LHCN-M2 (cell line): ENCODE measurements at regions not wholly inside any gene's neighbourhood (a gene's known extent, or its start where the extent isn't known, plus 50 kb on each side); places are given as distances from the start of the nearest gene placed in this dataset.

Source experiments
- DNase-seq: peaks from one replicate; pipeline ENCODE4 v3.0.0-alpha.2; 2012; ENCODE audit warnings: low read depth

DNA sequence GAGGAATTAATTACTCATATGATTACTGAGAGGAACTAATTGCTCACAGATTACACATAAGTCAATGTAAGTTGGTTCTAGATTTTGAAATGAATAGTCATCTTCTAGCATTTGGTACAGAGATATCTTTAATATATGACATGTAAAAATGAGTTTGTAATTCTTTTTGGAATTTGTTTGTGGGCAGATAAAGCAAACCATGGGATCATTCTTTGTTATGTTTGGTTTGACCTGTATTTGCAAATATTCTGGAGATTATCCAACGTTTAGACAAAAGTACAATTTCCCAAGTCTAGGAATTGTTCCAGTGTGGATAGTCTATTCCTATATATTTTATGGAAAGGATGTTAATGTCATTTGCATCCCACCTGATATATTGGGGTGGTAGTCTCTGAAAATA is 309.6 kb upstream of the EDNRB start:
- no peak for DNase-seq

DNA sequence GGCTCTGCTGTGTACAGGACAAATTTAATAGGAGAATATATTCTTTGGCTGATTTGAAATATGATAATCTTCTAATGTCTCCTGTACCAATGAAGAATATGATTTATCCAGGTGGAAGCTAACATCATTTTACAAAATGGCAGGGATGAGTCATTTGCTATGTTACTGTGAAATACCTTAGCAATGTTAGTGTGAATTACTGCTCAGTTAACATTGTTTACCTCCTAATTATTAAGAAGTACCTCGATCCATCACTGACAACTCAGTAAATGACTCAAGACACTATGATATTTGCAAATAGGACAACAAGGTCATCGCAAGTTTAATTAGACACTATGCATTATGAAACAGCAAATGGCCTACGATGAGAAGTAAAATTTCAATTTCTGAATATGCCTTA is 309.1 kb upstream of the EDNRB start:
- DNase-seq, result no peak

DNA sequence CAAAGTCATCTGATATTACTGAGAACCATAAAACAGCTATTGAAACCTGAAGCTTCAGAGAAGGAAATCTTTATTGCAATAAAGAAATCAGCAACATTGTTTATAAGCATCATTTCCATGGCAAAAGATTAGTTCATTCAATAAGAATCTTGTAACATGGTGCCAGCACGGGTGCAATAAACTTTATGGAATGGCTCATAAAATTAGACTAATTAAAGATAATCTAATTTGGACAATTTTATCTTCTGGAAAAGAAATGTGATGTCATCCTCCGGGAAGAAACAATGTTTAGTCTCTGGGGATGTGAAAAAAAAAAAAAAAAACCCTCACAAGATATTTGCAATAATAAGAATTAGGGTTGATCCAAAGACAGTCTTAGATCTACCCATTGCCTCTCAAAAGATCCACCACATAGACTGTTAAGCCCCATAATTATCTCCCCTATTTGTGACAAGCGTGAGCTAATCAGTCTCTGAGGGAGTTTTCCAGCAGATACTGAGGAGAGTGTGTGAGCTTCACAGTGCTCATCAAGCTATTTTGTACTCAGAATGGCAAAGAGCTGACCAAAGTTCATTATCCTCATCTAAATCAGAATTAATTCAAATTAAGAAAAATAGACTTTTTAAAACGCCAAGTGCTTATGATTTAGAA is 297.0 kb upstream of the EDNRB start:
- DNase-seq, result no peak

DNA sequence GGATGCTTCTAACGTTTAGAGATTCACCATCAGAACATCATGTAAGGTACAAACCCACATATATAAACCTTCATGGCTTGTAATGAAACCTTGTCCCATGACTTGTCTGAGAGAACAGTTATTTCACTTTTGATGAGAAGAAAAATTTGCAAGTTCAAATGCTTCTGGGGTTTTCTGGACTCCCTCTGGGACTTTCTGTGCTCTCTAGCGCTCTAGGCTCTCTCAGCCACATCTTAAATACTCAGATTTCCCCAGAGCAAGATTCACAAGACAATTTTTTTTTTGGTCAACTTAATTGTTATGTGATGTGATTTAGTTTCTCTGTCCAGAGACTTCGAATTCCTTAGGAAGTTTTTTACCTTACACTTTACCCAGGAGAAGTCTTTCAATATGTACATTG is 282.8 kb upstream of the EDNRB start:
- DNase-seq, result no peak

- DNase-seq, result no peak
These were observed 280.2 kb upstream of the EDNRB start for GRCh38 chr13:78198821-78199220.

DNA sequence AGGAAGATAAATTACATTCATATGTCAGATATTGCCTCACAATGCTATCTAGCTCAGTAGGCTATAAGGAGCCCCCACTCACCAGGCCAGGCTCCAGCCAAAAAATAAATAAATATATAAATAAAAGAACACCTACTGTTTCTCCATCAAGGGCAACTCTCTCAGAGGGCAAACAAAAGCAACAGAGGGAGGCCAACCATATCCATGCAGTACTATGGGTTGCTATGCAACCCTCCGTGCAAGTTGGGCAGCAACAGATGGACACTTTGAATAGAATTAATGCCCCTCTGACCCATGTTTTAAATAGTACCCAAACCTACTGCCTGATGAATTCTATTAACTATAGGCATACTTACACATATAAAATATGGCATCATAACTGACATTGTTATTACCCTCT is 279.8 kb upstream of the EDNRB start:
- no peak for DNase-seq

DNA sequence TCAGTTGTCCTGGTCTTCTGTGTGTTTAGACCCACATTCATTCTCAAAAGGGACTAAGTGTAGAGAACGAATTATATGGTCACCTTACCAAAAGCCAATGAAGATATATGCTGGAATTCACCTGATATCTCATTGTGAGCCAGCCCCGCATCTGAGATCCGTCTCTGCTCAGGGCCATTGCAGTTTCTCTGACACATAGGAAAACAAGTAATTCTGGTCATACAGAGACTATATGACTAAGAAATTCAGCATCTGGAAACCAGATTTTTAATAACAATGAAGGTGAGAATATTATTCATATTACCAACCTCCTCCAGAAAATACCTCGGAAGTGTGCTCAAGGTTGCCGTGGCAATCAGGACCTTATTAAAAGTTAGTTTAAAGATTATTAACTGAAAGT is 278.6 kb upstream of the EDNRB start:
- DNase-seq, result no peak

DNA sequence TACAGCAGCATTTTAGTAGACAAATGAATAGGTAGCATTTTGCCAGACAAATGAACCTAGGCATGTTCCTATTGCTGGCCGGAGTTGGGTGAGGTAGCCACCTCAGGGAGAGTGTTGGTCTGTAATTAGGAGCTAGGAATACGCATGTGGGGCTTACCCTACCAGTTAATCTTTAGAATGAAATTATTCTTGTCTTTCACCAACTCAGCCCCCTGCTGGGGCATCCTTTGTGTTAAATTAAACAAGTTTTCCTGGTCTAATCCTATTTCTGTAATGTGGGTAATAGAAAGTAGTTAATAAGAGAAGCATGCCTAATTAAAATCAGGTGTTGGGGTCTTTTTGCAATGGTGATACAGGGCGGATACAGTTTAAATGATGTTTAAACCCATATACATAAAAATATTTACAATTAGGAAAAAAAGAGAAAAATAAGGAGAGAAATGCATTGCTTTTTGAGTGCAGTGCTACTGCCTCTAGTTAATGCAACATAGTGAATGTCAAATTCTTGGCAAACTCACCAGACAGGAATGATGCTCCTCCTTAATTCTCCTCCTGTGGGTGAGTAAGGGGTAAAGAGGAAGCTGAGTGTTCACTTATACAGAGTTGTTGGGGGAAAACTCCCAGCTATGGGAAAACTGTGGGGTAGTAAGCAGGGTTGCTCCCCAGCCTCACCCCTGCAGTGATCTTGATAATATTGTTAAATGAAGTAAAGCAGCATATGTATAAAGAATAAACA is 276.4 kb upstream of the EDNRB start:
- DNase-seq, result peak; percentile 46

DNA sequence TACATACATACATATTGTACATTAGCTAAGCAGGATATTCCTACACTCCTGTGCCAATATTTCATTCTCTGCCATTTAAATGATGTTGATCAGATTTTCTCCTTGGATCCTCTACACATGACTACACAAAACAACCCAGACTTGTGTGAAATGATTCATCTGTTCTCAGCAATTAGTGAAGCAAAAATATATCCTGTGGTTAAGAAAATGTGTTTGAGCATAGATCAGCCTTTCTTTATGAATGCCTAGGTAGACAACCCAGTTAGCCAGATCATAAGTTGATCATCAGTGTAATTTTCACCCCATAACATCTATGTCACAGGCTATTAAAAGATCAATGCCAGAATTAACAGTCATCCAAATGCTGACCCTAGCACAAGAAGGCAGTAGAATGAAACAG is 275.2 kb upstream of the EDNRB start:
- peak; percentile 31 for DNase-seq

- DNase-seq, result peak; percentile 42
These were observed 274.1 kb upstream of the EDNRB start for GRCh38 chr13:78192716-78193115.

DNA sequence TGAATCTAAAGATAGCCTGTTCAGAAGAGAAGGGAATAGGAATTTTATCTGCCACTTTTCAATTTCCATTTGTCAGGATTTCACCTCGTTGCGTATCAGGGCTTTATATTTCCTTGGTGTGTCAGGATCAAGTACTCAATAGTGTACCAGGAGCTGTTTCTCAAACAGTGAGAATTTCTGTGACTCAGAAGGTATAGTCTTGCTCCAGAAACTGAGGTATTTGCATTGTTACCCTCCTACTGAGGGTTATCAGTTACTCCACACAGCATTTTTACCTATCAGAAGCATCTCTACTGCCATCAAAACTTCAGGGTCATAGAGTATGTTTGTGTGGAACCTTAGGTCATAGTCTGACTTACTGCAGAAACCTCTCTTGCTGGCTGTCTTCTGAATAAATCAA is 271.7 kb upstream of the EDNRB start:
- DNase-seq, result no peak

GRCh38 chr13:78187781-78188180 is 269.1 kb upstream of the EDNRB start:
- no peak for DNase-seq

DNA sequence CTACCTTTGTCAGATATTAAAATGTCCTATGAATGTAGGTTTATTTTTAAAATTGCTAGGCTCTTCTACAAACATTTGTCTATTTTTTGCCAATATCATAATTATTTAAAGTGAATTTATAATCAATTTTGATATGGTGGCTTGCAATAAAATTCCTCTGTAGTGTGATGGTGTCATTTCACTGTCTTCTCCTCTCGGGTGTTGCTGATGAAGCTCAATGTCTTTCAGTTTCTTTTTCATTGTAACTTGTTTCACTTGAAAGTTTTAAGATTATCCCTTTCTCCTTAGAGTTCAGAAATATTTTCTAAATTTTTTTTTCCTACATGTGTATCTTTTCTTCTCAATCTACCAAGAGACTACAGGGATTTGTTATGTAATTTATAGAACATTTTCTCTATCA is 267.1 kb upstream of the EDNRB start:
- DNase-seq, result no peak

DNA sequence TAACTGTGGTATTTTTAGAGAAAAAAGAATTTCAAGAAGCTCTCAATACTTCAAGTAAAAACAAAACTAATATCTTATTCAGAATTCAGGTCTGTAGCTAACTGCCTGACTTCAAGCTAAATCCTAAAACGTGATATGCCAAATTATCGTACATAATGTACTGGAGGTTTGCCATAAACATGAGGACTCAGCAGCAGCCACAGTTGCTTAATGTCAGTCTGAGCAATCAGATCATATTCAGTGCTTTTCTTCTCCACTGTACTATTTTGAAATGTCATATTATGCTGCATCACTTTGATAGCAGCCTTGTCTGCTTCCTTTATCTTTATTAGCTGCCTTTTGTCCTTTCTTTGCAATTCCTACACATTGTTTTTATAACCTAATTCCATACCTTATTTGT is 265.1 kb upstream of the EDNRB start:
- peak; percentile 84 for DNase-seq

DNA sequence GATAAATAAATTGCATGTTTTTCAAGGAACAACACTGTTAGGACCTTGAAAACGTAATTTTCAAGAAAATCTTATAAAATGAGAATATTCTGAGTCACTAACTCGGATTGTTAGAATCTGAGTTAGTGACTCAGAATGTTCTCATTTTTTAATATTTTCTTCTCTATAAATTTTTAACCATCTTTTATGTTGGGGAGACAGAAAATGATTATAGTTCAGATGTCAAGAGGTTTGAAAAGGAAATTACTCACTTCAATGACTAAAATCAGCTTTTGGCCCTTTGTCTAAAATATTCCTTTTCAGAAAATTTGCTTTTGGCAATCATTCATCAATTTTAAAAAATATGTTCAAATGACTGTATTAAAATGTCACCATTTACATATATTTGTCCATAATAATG is 264.2 kb upstream of the EDNRB start:
- peak; percentile 39 for DNase-seq

DNA sequence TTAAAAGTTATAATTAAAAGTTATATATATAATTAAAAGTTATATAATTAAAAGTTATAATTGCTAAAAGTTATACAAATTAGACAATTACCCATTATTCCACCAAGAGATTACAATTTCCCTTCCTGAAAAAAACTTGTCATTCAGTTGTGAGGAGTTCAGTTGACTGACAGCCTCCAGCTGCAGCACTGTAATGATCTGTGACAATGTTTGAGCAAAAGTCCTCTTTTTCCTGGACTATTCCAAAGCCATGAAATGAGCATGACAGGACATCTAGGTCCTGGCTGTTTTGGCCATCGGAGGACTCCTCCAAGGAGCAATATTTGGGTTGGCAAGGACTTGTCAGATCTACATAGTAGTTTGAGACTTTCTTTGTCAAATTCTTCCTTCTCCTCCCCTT is 258.7 kb upstream of the EDNRB start:
- DNase-seq, result peak; percentile 45

GRCh38 chr13:78176880-78177279 is 258.2 kb upstream of the EDNRB start:
- DNase-seq, result no peak

DNA sequence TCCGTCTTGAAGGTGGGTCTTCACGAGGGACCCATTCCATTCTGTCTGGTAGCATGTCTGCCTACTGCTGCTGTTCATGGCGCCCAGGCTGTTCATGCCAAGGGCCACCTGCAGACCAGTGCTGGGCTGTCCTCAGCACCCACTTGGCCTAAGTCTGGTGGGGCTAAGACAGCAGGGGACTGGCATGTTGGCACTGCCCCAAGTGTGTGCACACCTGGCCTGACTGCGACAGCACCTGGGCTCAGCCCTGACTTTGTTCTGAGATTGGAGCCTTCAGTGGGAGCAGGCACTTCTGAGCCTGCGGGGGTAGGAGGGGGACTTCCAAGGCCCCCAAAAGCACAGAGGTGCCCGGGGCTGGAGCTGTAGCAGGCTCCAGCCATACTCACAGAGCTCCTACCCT is 250.8 kb upstream of the EDNRB start:
- no peak for DNase-seq

- DNase-seq, result no peak
These were observed 250.3 kb upstream of the EDNRB start for GRCh38 chr13:78168981-78169380.

- DNase-seq, result no peak
These were observed 242.6 kb upstream of the EDNRB start for GRCh38 chr13:78161266-78161665.

- peak; percentile 87 for DNase-seq
These were observed 242.2 kb upstream of the EDNRB start for GRCh38 chr13:78160793-78161192.

DNA sequence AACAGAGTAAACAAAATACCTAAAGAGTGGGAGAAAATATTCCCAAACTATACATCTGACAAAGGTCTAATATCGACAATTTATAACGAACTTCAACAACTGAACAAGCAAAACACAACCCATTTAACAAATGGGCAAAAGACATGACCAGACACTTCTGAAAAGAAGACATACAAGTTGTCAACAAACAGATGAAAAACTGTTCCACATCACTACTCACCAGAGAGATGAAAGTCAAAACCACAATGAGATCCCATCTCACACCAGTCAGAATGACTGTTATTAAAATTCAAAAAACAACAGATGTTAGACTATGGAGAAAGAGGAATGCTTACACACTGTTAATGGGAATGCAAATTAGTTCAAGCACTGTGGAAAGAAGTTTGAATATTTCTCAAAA is 233.8 kb upstream of the EDNRB start:
- DNase-seq, result no peak

GRCh38 chr13:78147905-78148304 is 229.3 kb upstream of the EDNRB start:
- peak; percentile 75 for DNase-seq

- DNase-seq, result no peak
These were observed 226.6 kb upstream of the EDNRB start for GRCh38 chr13:78145276-78145675.
